HepG2 (cell line): ENCODE measurements at regions not wholly inside any gene's neighbourhood (a gene's known extent, or its start where the extent isn't known, plus 50 kb on each side); places are given as distances from the start of the nearest gene placed in this dataset.

Experiments
- BCL3 ChIP-seq: sonication (generic); formaldehyde crosslinking; IDR thresholded peaks from 2 replicates; pipeline ENCODE4 v1.5.1; 2020; ENCODE audit warnings: mild to moderate bottlenecking, missing genetic modification reagents, moderate library complexity
- FOXM1 ChIP-seq: sonication (generic); formaldehyde crosslinking; IDR thresholded peaks from 2 replicates; pipeline ENCODE4 v1.5.0; 2020; ENCODE audit warnings: missing genetic modification reagents
- HNRNPH1 ChIP-seq: fragments of 200-400 bp; formaldehyde crosslinking; optimal IDR thresholded peaks from 2 replicates; pipeline ENCODE3; 2017; ENCODE audit warnings: mild to moderate bottlenecking, low read depth, low read length
- HOMEZ ChIP-seq: IDR thresholded peaks from 2 replicates; pipeline ENCODE4 v1.6.1; 2016; ENCODE audit warnings: low read depth
- MAX ChIP-seq: IDR thresholded peaks from 2 replicates; pipeline ENCODE4 v1.6.1; 2012; ENCODE audit warnings: inconsistent platforms
- POLR2A ChIP-seq, 2 experiments: IDR thresholded peaks; 2 replicates each; pipeline ENCODE4 v1.6.1; 2011; ENCODE audit warnings: low read depth in 2 of 2, low read length in 2 of 2, mild to moderate bottlenecking in 1 of 2, moderate library complexity in 1 of 2; ENCODE audit not compliant: insufficient read depth in 1 of 2
- POLR2AphosphoS5 ChIP-seq: IDR thresholded peaks from 2 replicates; pipeline ENCODE4 v1.6.1; 2012; ENCODE audit warnings: low read depth, low read length
- REST ChIP-seq, 2 experiments: IDR thresholded peaks; 2 replicates each; pipeline ENCODE4 v1.6.1; 2011 to 2012; ENCODE audit warnings: low read length in 2 of 2, borderline replicate concordance in 1 of 2, low read depth in 1 of 2, mild to moderate bottlenecking in 1 of 2, moderate library complexity in 1 of 2
- ZNF263 ChIP-seq: sonication (generic); formaldehyde crosslinking; IDR thresholded peaks from 2 replicates; pipeline ENCODE4 v1.4.0; 2020; ENCODE audit warnings: missing genetic modification reagents
- ZNF772 ChIP-seq: sonication (generic); formaldehyde crosslinking; IDR thresholded peaks from 2 replicates; pipeline ENCODE4 v1.5.0; 2020; ENCODE audit warnings: mild to moderate bottlenecking, missing genetic modification reagents

- no peak for TF ChIP-seq HOMEZ
- TF ChIP-seq BCL3 (CRISPR knock-in tag): no peak
- no peak for TF ChIP-seq ZNF772 (CRISPR knock-in tag)
- no peak for TF ChIP-seq MAX
- no peak for TF ChIP-seq HNRNPH1
- no peak for TF ChIP-seq FOXM1 (CRISPR knock-in tag)
- no peak for TF ChIP-seq REST (IDR thresholded peaks at IDR 0.05; ENCODE audit: borderline replicate concordance in 1 of 2, low read depth in 1 of 2, low read length in 2 of 2)
- no peak for TF ChIP-seq ZNF263 (CRISPR knock-in tag)
- no peak for TF ChIP-seq POLR2A (IDR thresholded peaks at IDR 0.05; ENCODE audit: insufficient read depth in 1 of 2, low read depth in 2 of 2, low read length in 2 of 2)
- no peak for TF ChIP-seq POLR2AphosphoS5
Observed at GRCh38 chr9:106207298-106207697, 513.0 kb downstream of the TMEM38B start.
